CD4-positive, alpha-beta T cell (primary cell): ENCODE measurements at regions not wholly inside any gene's neighbourhood (a gene's known extent, or its start where the extent isn't known, plus 50 kb on each side); places are given as distances from the start of the nearest gene placed in this dataset.

ENCODE experiments used
- ATAC-seq: fragments of 200-7000 bp; cut with Tn5 transposase; one replicate; pipeline ENCODE4 v1.10.0; 2022; ENCODE audit warnings: mild to moderate bottlenecking; ENCODE audit not compliant: poor library complexity
- CTCF ChIA-PET: fragments of 350-600 bp; sonication (Branson Sonifier 250); formaldehyde crosslinking; loops from one replicate; lab custom pipeline; 2021; ENCODE audit warnings: antibody characterized with exemption, inconsistent platforms; lab: Charles Lee
- POLR2A ChIA-PET: fragments of 350-600 bp; sonication (Branson Sonifier 250); formaldehyde crosslinking; loops from one replicate; lab custom pipeline; 2021; ENCODE audit warnings: antibody characterized with exemption, inconsistent platforms; lab: Charles Lee
- DNase-seq, 14 experiments: peaks; one replicate each; pipeline ENCODE4 v3.0.0-alpha.2; 2013 to 2020; ENCODE audit warnings: mixed read lengths in 2 of 14
- H3K27ac ChIP-seq, 2 donors: one replicate each; pipeline versions ENCODE4 v1.5.1 to v1.7.0; 2013; ENCODE audit warnings: low read length in 2 of 2, low read depth in 1 of 2, mild to moderate bottlenecking in 1 of 2
- H3K27me3 ChIP-seq, 2 experiments: 1 replicate in 1 of 2; 2 replicates in 1 of 2; pipeline versions ENCODE4 v1.6.1 to v1.7.0; 2013; ENCODE audit warnings: low read length in 2 of 2, control low read depth in 1 of 2, mild to moderate bottlenecking in 1 of 2, moderate library complexity in 1 of 2; ENCODE audit not compliant: insufficient read depth in 2 of 2, control insufficient read depth in 1 of 2
- H3K36me3 ChIP-seq: one replicate; pipeline ENCODE4 v1.6.1; 2013; ENCODE audit warnings: low read length, control low read depth; ENCODE audit not compliant: insufficient read depth
- H3K4me1 ChIP-seq: one replicate; pipeline ENCODE4 v1.6.1; 2013; ENCODE audit warnings: low read length, control low read depth; ENCODE audit not compliant: insufficient read depth
- H3K4me3 ChIP-seq: one replicate; pipeline ENCODE4 v1.5.1; 2013; ENCODE audit warnings: mild to moderate bottlenecking, low read length, moderate library complexity
- H3K9me3 ChIP-seq, 2 experiments: 1 replicate in 1 of 2; 2 replicates in 1 of 2; pipeline versions ENCODE4 v1.6.1 to v1.7.0; 2013; ENCODE audit warnings: low read length in 2 of 2, mild to moderate bottlenecking in 2 of 2, control low read depth in 1 of 2, moderate library complexity in 1 of 2; ENCODE audit not compliant: control insufficient read depth in 1 of 2, insufficient read depth in 1 of 2
- H3K27ac Mint-ChIP-seq: one replicate; pipeline ENCODE4 v1.8.0; 2020; ENCODE audit warnings: mixed read lengths
- H3K27me3 Mint-ChIP-seq: one replicate; pipeline ENCODE4 v1.8.0; 2021; ENCODE audit warnings: mixed read lengths
- H3K36me3 Mint-ChIP-seq: one replicate; pipeline ENCODE4 v1.8.0; 2021; ENCODE audit warnings: low read depth, mixed read lengths
- H3K4me1 Mint-ChIP-seq: one replicate; pipeline ENCODE4 v1.8.0; 2021; ENCODE audit warnings: low read depth, mixed read lengths
- H3K4me3 Mint-ChIP-seq: one replicate; pipeline ENCODE4 v1.8.0; 2020; ENCODE audit warnings: mild to moderate bottlenecking, mixed read lengths
- H3K9me3 Mint-ChIP-seq: one replicate; pipeline ENCODE4 v1.8.0; 2020; ENCODE audit warnings: mixed read lengths
- CTCF ChIP-seq: fragments of 200-600 bp; IDR thresholded peaks from one replicate; pipeline ENCODE4 v1.8.0; 2022; ENCODE audit warnings: antibody characterized with exemption, mild to moderate bottlenecking
- intact Hi-C, 2 experiments: fragments of 100-400 bp; cut with DNase I in 1 of 2; cut with micrococcal nuclease in 1 of 2; formaldehyde crosslinking; loops; one replicate each; pipeline versions ENCODE4 v1.15.1 to v1.9.0; 2023 to 2025; cut with DNase I, micrococcal nuclease

- DNase-seq (no peak), ATAC-seq (no peak)
- H3K9me3 ChIP-seq, result no peaks in the 10 kb centered on the region
- H3K36me3 Mint-ChIP-seq, result no peaks in the 10 kb centered on the region
- no peaks in the 10 kb centered on the region for H3K4me1 ChIP-seq
- peaks cover 5% of the 10 kb centered on the region for H3K27me3 Mint-ChIP-seq
- no peak overlapping the region for H3K4me3 ChIP-seq
- H3K27ac Mint-ChIP-seq, result no peak overlapping the region
- CTCF ChIA-PET, result no interaction called here
- intact Hi-C loops, result no loop called here
- no peak overlapping the region for H3K4me3 Mint-ChIP-seq
- H3K9me3 Mint-ChIP-seq, result no peaks in the 10 kb centered on the region
- H3K36me3 ChIP-seq, result no peaks in the 10 kb centered on the region
- POLR2A ChIA-PET, result no interaction called here
- H3K4me1 Mint-ChIP-seq, result no peaks in the 10 kb centered on the region
- H3K27ac ChIP-seq, result no peak overlapping the region
- no peaks in the 10 kb centered on the region for H3K27me3 ChIP-seq
- no peak for TF ChIP-seq CTCF
Observed at GRCh38 chr5:154132718-154133307, 57.7 kb upstream of the GALNT10 start.

- intact Hi-C loops, result no loop called here
Observed at GRCh38 chr5:154133591-154133990, 56.9 kb upstream of the GALNT10 start.

GRCh38 chr5:154134499-154134898 lies 56.0 kb upstream of the GALNT10 start:
- no peaks in the 10 kb centered on the region for H3K9me3 ChIP-seq
- no peak overlapping the region for H3K27ac ChIP-seq
- no peak overlapping the region for H3K4me3 Mint-ChIP-seq
- ATAC-seq (no peak), DNase-seq (no peak)
- H3K27me3 Mint-ChIP-seq, result no peaks in the 10 kb centered on the region
- no peaks in the 10 kb centered on the region for H3K9me3 Mint-ChIP-seq
- peaks cover 0 to 2% of the 10 kb centered on the region in 2 experiments for H3K27me3 ChIP-seq
- H3K36me3 Mint-ChIP-seq, result no peaks in the 10 kb centered on the region
- no peak for TF ChIP-seq CTCF
- H3K4me1 ChIP-seq, result no peaks in the 10 kb centered on the region
- intact Hi-C loops, result no loop called here
- H3K4me1 Mint-ChIP-seq, result no peaks in the 10 kb centered on the region
- H3K36me3 ChIP-seq, result no peaks in the 10 kb centered on the region
- no peak overlapping the region for H3K4me3 ChIP-seq
- H3K27ac Mint-ChIP-seq, result no peak overlapping the region
- POLR2A ChIA-PET, result no interaction called here
- CTCF ChIA-PET, result no interaction called here

More at GRCh38 chr5:154133591-154133990, 56.9 kb upstream of the GALNT10 start:
- Mint-ChIP-seq H3K4me1 (no peaks in the 10 kb centered on the region), H3K27ac (no peak overlapping the region), H3K27me3 (peaks cover under 1% of the 10 kb centered on the region), H3K36me3 (no peaks in the 10 kb centered on the region), H3K9me3 (no peaks in the 10 kb centered on the region), H3K4me3 (no peak overlapping the region)
- POLR2A ChIA-PET, result no interaction called here
- H3K36me3 ChIP-seq, result no peaks in the 10 kb centered on the region
- ATAC-seq, result no peak
- peaks cover 0 to under 1% of the 10 kb centered on the region in 2 experiments for H3K27me3 ChIP-seq
- no peak for TF ChIP-seq CTCF
- H3K9me3 ChIP-seq, result no peaks in the 10 kb centered on the region
- no peak overlapping the region for H3K27ac ChIP-seq
- no peak for DNase-seq
- no peaks in the 10 kb centered on the region for H3K4me1 ChIP-seq
- CTCF ChIA-PET, result no interaction called here
- no peak overlapping the region for H3K4me3 ChIP-seq
